GM18951 (cell line): ENCODE measurements at regions not wholly inside any gene's neighbourhood (a gene's known extent, or its start where the extent isn't known, plus 50 kb on each side); places are given as distances from the start of the nearest gene placed in this dataset.

Experiments used
- POLR2A ChIP-seq: IDR thresholded peaks from 4 replicates; pipeline ENCODE4 v1.6.1; 2011; ENCODE audit warnings: mild to moderate bottlenecking; ENCODE audit not compliant: insufficient read length, insufficient read depth; ENCODE audit errors: extremely low read depth
- in situ Hi-C: fragments of 300-500 bp; cut with MboI; formaldehyde crosslinking; loops from one replicate; pipeline ENCODE4 v1.12.0; 2022; ENCODE audit warnings: low sequenced_read_pairs, mixed read lengths, inconsistent platforms; ENCODE audit not compliant: unreplicated experiment

DNA sequence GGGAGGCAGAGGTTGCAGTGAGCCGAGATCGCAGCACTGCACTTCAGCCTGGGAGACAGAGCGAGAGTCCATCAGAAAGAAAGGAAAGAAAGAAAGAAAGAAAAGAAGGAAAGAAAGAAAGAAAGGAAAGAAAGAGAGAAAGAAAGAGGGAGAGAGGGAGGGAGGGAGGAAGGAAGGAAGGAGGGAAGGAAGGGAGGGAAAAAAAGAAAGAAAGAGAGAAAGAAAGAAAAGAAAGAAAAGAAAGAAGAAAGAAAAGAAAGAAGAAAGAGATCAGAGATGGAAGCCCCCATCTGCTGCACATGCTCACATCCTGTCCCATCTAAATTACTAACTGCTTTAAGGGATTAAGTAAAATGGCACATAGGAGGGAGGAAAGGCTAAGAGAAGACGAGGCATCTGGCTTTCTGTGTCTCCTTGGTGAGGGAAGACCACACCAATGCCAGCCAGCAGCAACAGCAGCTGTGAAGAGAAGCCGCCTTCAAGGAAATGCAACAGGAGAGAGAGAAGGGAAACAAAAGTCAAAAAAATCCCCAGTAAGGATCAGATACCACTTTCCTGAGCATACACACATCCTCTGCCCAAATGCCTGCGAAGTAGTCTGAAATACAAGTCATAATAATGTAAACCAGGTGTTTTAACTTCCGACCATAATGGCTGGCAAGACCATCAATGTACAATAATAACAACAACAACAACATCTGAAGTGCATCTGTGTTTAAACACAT lies 300.2 kb upstream of the JARID2 start:
- no peak for TF ChIP-seq POLR2A

DNA sequence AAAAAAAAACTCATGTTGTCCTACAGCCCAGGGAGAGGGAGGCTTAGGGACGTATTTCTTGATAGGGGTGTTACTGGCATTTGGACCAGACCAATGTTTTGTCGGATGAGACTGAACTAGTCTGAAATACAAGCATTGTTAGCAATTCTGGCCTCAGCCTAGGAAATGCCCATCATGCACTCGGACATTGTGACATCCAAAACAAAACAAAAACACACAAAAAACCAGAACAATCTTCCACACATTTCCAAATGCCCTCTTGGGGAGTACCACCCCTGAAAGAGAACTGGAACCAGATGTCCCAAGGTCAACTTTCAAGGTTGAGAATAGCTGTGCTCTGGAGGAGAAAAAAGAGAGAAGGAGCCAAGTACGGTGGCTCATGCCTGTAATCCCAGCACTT lies 299.1 kb upstream of the JARID2 start:
- TF ChIP-seq POLR2A, result no peak
- in situ Hi-C loops, result no loop called here

More for the DNA sequence above, 300.2 kb upstream of the JARID2 start:
- in situ Hi-C loops, result no loop called here

DNA sequence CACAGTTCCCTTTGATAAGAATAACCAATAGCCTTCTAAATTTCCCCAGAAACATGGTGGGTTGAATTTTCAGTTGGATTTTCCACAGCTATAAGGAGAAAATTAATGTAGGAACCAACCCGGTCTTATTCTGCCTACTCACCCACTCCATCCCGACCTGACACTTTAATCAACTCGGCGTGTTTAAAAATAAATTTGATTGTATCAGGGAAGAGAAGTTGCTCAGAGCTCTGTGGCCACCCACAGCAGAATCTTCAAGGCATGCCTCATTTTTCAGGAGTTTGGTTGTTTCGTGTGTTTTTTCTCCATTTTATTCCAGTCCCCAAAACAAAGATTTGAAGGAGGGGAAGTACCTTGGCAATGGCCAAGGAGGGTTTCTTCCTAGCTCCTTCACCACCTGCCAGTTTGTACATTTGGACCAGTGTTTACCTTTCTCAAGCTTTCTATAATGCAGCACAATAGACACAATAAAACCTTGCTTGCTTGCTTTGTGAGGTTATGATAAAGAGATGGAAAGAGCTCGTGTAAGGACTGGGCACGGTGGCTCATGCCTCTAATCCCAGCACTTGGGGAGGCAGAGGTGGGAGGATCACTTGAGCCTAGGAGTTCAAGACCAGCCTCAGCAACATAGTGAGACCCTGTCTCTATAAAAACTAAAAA lies 297.2 kb upstream of the JARID2 start:
- in situ Hi-C loops, result no loop called here
- no peak for TF ChIP-seq POLR2A

DNA sequence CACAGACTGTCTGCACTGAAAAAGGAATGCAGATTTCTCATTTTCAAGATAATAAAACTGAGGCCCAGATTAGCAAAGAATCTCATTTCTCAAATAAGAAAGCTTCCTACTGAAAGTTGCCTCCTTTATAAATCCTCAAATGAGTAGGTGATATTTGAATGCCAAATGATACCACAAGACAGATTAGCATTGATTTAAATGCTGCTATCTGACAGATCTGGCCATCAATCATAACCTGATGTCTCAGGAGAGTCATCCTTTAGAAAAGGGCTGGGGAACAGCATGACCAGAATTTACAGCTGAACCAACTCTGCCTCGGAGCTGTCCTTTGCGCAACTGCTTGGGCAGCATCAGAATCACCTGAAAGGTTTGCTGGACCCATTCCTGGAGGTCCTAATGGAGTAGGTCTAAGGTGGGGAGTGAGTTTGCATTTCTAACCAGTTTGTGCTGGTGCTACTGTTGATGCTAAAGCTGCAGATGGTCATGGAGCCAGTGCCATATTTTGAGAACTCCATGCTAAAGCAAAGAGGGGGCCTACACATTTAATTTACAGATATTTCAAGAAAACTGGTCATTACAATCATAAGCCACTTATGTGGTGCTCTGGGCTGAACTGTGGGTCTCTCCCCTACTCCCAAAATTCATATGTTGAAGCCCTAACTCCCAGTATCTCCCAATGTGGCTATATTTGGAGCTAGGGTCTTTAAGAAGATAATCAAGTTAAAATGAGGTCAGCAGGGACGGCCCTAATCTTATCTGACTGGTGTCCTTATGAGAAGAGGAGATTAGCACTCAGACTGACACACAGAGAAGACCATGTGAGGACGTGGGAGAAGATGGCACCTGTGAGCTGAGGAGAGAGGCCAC lies 295.5 kb upstream of the JARID2 start:
- in situ Hi-C loops, result no loop called here

DNA sequence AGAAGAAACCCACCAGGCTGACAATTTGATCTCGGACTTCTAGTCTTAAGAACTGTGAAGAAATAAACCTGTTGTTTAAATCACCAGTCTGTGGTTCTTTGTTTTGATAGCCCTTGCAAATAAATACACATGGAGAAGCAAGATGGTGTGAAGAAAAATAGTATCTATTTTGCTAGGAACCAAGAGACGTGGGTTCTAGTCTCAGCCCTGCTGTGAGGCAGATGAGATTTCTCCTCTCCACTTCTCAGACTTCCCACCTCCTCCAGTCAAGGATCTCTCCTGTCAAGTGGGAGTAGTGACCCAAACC lies 294.9 kb upstream of the JARID2 start:
- in situ Hi-C loops, result no loop called here
- TF ChIP-seq POLR2A, result no peak

More for the DNA sequence above, 295.5 kb upstream of the JARID2 start:
- no peak for TF ChIP-seq POLR2A

DNA sequence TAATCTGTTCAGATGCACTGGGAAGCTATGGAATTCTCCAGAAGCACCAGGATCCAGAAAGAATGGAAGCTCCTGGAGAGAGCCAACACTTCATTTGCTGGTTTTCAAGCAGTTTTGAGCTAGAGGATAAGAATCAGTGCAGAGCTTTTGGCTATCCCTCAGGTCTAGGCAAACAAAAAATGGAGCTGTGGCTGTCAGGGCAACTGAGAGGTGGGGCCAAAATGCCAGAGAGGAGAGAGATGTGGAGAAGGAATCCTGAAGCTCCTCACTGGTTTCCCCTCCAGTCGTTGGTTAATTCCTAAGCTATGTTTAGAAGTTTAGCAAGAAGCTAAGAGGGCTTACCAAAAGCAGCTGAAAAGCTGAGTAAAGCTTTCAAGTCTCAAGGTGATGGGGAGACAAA lies 294.2 kb upstream of the JARID2 start:
- TF ChIP-seq POLR2A, result no peak
- in situ Hi-C loops, result no loop called here

DNA sequence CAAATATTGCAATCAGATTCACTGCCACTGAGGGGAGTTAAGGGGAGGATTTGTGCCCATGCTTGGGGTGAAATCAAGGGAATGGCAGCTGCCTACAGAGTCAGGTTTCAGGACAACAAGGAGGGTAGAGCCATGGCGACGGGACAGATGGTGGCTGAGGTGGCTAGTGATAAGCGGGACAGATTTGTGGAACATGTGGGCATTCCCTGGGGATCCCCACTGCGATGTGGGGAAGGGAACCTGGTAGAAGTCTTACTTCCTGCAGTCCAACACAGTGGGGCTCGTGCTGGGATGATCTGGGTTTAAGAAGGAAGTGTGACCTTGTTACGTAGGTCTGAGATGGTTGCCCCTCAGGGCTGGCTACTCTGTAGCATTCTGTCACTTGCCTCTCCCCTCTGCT lies 292.0 kb upstream of the JARID2 start:
- TF ChIP-seq POLR2A, result no peak
- in situ Hi-C loops, result no loop called here

DNA sequence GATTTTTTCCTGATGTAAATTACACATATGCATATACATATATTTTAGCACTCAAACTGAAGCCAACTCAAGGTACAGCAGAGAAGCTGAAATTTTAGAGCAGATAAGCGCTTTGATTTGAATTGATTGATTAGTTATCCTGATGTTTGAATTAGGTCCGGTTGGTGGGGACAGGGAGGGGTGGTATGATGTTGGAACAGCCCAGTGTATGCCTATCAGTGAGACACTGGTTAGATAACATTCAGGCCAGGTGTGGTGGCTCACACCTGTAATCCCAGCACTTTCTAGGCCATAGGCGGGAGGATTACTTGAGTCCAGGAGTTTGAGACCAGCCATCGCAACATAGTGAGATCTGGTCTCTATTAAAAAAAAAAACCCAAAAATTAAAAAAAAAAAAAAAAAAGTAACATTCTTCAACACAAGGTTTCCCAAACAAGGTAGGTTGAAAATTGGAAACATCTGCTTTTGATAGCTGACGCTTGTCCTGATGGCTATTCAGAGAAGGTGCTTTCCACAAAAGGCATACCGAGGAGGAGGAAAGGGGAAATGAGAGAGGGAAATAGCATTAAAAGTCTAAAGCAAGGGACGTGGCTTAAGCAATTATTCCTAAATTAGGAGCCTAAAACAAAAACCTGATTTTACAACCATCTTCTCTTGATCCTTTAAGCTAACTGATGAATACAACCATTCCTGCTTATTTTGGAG lies 288.4 kb upstream of the JARID2 start:
- no peak for TF ChIP-seq POLR2A
- in situ Hi-C loops, result no loop called here

DNA sequence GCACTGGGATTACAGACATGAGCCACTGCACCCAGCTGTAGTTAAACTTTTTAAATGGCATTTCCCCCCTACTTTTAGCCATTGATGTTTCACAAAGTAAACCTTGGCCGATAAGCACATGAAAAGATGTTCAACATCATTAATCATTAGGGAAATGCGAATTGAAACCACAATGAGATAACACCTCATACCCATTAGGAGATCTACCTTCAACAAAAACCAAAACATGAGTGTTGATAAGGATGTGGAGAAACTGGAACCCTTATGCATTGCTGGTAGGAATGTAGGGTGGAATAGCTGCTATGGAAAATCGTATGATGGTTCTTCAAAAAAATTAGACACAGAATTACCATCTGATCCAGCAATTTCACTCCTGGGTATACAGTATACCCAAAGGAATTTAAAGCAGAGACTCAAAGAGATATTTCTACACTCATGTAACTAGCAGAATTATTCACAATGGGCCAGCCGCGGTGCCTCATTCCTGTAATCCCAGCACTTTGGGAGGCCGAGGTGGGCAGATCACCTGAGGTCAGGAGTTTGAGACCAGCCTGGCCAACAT lies 286.5 kb upstream of the JARID2 start:
- no peak for TF ChIP-seq POLR2A
- in situ Hi-C loops, result no loop called here

DNA sequence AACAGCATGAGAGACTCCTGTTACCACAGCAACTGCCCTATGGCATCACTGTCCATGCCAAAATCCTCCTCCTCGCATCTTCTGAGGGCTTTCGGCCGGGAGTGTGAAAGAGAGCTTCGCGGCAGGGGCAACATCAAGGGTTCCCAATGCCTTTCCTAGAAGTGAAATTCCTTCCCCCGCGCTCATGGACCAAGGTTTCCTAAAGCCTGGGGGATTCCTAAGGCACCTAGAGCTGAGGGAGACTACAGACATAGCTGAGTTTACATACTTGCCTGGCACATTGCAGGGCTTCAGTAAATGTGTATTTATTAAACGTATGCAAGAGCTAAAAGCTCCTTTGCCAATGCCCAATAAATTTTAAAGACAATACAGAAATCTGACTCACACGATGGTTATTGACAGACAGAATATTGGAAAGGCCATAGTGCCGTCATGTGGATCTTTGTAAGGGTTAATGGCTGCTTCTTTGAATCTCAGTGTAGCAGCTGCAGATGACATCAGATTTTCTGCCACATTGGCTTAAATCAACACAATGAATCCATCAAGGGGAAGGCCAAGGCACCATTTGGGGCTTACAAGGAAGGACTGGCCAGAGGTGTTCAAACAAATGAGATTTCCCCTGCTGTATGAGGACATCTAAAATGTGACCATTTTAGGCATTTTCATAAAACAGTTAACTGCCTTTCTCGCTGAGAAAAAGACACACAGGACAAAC lies 281.2 kb upstream of the JARID2 start:
- in situ Hi-C loops, result no loop called here
- no peak for TF ChIP-seq POLR2A

DNA sequence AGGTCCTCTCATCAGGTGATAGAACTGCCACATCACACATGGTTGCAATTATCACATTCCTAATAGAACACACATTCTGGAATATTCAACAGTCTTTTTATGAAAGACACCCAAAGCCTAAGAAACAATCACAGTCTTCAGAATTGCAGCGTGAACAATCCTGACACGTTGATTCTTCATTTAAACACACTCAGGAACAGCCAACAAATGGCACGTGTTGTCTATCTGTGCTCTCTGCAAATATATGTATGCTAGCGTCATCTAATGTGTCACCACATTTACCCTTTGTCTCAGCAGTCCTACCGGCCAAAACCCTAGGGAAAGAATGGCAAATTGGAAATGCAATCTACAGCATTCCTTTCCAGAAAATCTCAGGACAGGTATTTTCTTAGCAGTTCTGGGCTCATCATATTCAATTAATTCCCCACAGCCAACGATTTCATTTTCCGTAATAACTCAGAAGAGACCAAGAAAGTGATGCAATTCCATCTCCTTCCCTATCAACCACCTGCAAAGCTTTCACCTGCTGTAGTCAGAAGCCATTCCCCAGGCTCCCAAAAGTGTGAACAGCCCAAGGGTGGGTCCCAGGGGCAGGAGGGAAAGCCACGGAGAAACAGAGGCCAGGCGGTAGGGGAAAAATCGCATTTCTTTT lies 280.3 kb upstream of the JARID2 start:
- no peak for TF ChIP-seq POLR2A
- in situ Hi-C loops, result no loop called here
